ENCODE measurements at regions not wholly inside any gene's neighbourhood (a gene's known extent, or its start where the extent isn't known, plus 50 kb on each side); places are given as distances from the start of the nearest gene placed in this dataset.

GRCh38 chr5:63055421-63055820, 476.8 kb downstream of the LRRC70 start:
- no peak overlapping the region for H2BK15ac ChIP-seq (ENCODE audit: low read depth, low read length)
- H4K91ac ChIP-seq (ENCODE audit: insufficient read depth, low read depth, low read length): no peak overlapping the region
- H3K9me3 ChIP-seq (ENCODE audit: control insufficient read depth, insufficient read depth, low read length): peaks cover 10% of the 10 kb centered on the region
- H3K18ac ChIP-seq (ENCODE audit: low read depth, low read length): no peak overlapping the region
- H3K56ac ChIP-seq (ENCODE audit: extremely low read depth, insufficient read depth, low read length): no peak overlapping the region
- no peak overlapping the region for H4K5ac ChIP-seq (ENCODE audit: low read depth, low read length)
- intact Hi-C loops (cut with micrococcal nuclease): no loop called here
- no peak overlapping the region for H2AK5ac ChIP-seq (ENCODE audit: low read depth, low read length)
- ATAC-seq (ENCODE audit: low read depth): no peak
- no peak overlapping the region for H3K4ac ChIP-seq (ENCODE audit: low read depth, low read length)
- H4K20me1 ChIP-seq (ENCODE audit: insufficient read depth, low read length): no peaks in the 10 kb centered on the region
- WGBS, 2 experiments (ENCODE audit: extremely low coverage in 2 of 2, insufficient read length in 1 of 2): 44% methylated on average over 1 of the region's 1 CpG; no CpG with 5 or more reads in 1 of the 2 experiments
- no peak overlapping the region for H2AK9ac ChIP-seq (replicated peaks; ENCODE audit: low read depth, low read length, poor library complexity)
- in situ Hi-C loops (cut with MboI; ENCODE audit: low sequenced_read_pairs): no loop called here
- H3K4me1 ChIP-seq (ENCODE audit: control insufficient read depth, insufficient read depth, low read length): no peaks in the 10 kb centered on the region
- TF ChIP-seq MAFK (IDR thresholded peaks at IDR 0.05; ENCODE audit: low read depth, low read length) (no peak), RCOR1 (IDR thresholded peaks at IDR 0.05; ENCODE audit: insufficient replicate concordance, low read length) (no peak), CEBPB (IDR thresholded peaks at IDR 0.05; ENCODE audit: low read depth, low read length) (no peak), SMC3 (IDR thresholded peaks at IDR 0.05; ENCODE audit: low read depth, low read length) (no peak), CHD1 (IDR thresholded peaks at IDR 0.05; ENCODE audit: low read depth, low read length) (no peak), ELK1 (IDR thresholded peaks at IDR 0.05; ENCODE audit: borderline replicate concordance, low read depth, low read length) (no peak), USF2 (IDR thresholded peaks at IDR 0.05; ENCODE audit: low read depth, low read length) (no peak), RAD21 (IDR thresholded peaks at IDR 0.05; ENCODE audit: low read length) (no peak), MAZ (IDR thresholded peaks at IDR 0.05; ENCODE audit: borderline replicate concordance, low read depth, low read length) (no peak), POLR2A (IDR thresholded peaks at IDR 0.05; ENCODE audit: low read depth, low read length) (no peak), CTCF (conservative IDR thresholded peaks at IDR 0.05; ENCODE audit: low read depth, low read length) (no peak), FOS (IDR thresholded peaks at IDR 0.05; ENCODE audit: low read depth, low read length) (no peak), MXI1 (IDR thresholded peaks at IDR 0.05; ENCODE audit: borderline replicate concordance, low read depth, low read length) (no peak), BHLHE40 (IDR thresholded peaks at IDR 0.05; ENCODE audit: low read depth, low read length) (no peak), RFX5 (IDR thresholded peaks at IDR 0.05; ENCODE audit: low read depth, low read length) (no peak), NFE2L2 (IDR thresholded peaks at IDR 0.05; ENCODE audit: low read depth, low read length) (no peak)
- no peak overlapping the region for H3K4me3 ChIP-seq (ENCODE audit: insufficient read depth, low read depth, low read length)
- CTCF ChIA-PET: no interaction called here
- dilution Hi-C loops (cut with HindIII; ENCODE audit: low sequenced_read_pairs, unreplicated experiment): no loop called here
- no TSS peak for BruUV-seq (replicated peaks)
- H3K79me1 ChIP-seq (ENCODE audit: low read depth in 1 of 2, low read length in 2 of 2): no peaks in the 10 kb centered on the region
- no peak overlapping the region for H3K27ac ChIP-seq (ENCODE audit: insufficient read depth, low read length)
- no peaks in the 10 kb centered on the region for H3K36me3 ChIP-seq (ENCODE audit: control insufficient read depth, insufficient read depth, low read length)
- no peak overlapping the region for H3K23ac ChIP-seq (ENCODE audit: low read depth, low read length)
- no peak overlapping the region for H3K14ac ChIP-seq (replicated peaks; ENCODE audit: low read depth, low read length)
- H4K8ac ChIP-seq (ENCODE audit: low read depth in 2 of 2, low read length in 2 of 2): no peak overlapping the region
- no peak overlapping the region for H2AFZ ChIP-seq (replicated peaks; ENCODE audit: low read length, poor library complexity)
- H3K9ac ChIP-seq (ENCODE audit: low read depth, low read length): no peak overlapping the region
- DNase-seq: no peak
- no peak overlapping the region for H2BK120ac ChIP-seq (ENCODE audit: low read depth, low read length)
- H2BK20ac ChIP-seq (ENCODE audit: low read depth, low read length): no peak overlapping the region
- H3K4me2 ChIP-seq (ENCODE audit: low read depth, low read length): no peak overlapping the region
- POLR2A ChIA-PET (ENCODE audit: unreplicated experiment): no interaction called here
- no peaks in the 10 kb centered on the region for H3K9me1 ChIP-seq (ENCODE audit: insufficient read depth, low read length)
- H2BK5ac ChIP-seq (ENCODE audit: low read depth, low read length, poor library complexity, severe bottlenecking): no peak overlapping the region
- H3K27me3 ChIP-seq (ENCODE audit: control insufficient read depth, insufficient read depth, low read length): no peaks in the 10 kb centered on the region

Measured in IMR-90 (cell line).